ENCODE measurements at regions not wholly inside any gene's neighbourhood (a gene's known extent, or its start where the extent isn't known, plus 50 kb on each side); places are given as distances from the start of the nearest gene placed in this dataset.

- no peak for DNase-seq (ENCODE audit: low read depth in 1 of 2, low spot score in 1 of 2)
- H3K27ac ChIP-seq: no peak overlapping the region
These were observed 531.1 kb upstream of the CDH6 start for GRCh38 chr5:30662373-30662772.

DNA sequence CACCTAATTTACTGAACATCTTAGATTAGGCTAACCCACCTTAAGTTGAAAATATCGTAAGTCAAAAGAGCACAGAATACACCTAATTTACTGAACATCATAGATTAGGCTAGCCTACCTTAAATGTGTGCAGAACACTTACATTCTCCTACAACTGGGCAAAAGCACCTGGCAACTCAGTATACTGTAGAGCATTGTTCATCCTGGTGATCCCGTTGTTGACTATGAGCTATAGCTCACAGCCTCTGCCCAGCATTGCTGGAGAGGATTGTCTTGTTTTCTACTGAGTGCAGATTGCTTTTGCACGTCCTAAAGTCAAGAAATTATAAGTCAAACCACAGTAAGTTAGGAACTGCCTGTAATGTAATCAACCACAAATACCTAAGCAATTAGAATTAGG lies 531.8 kb upstream of the CDH6 start:
- Histone ChIP-seq H3K27me3 (no peaks in the 10 kb centered on the region), H3K9me3 (ENCODE audit: low read depth) (no peaks in the 10 kb centered on the region), H3K4me1 (ENCODE audit: low read depth) (no peaks in the 10 kb centered on the region), H3K36me3 (no peaks in the 10 kb centered on the region), H3K4me3 (no peak overlapping the region), H3K27ac (no peak overlapping the region)
- DNase-seq (ENCODE audit: low read depth in 1 of 2, low spot score in 1 of 2): no peak
- no peak for TF ChIP-seq CTCF (IDR thresholded peaks at IDR 0.05; ENCODE audit: low read depth, low read length)

More at GRCh38 chr5:30662373-30662772, 531.1 kb upstream of the CDH6 start:
- H3K9me3 ChIP-seq (ENCODE audit: low read depth): no peaks in the 10 kb centered on the region
- H3K27me3 ChIP-seq: no peaks in the 10 kb centered on the region
- no peaks in the 10 kb centered on the region for H3K4me1 ChIP-seq (ENCODE audit: low read depth)
- H3K4me3 ChIP-seq: no peak overlapping the region
- TF ChIP-seq CTCF (IDR thresholded peaks at IDR 0.05; ENCODE audit: low read depth, low read length): no peak
- H3K36me3 ChIP-seq: no peaks in the 10 kb centered on the region

- H3K4me1 ChIP-seq (ENCODE audit: low read depth): no peaks in the 10 kb centered on the region
- no peak overlapping the region for H3K4me3 ChIP-seq
- no peak for DNase-seq (ENCODE audit: low read depth in 1 of 2, low spot score in 1 of 2)
- no peaks in the 10 kb centered on the region for H3K27me3 ChIP-seq
- H3K27ac ChIP-seq: no peak overlapping the region
- TF ChIP-seq CTCF (IDR thresholded peaks at IDR 0.05; ENCODE audit: low read depth, low read length): no peak
- no peaks in the 10 kb centered on the region for H3K9me3 ChIP-seq (ENCODE audit: low read depth)
- H3K36me3 ChIP-seq: no peaks in the 10 kb centered on the region
These were observed 534.1 kb upstream of the CDH6 start for GRCh38 chr5:30659417-30659816.

DNA sequence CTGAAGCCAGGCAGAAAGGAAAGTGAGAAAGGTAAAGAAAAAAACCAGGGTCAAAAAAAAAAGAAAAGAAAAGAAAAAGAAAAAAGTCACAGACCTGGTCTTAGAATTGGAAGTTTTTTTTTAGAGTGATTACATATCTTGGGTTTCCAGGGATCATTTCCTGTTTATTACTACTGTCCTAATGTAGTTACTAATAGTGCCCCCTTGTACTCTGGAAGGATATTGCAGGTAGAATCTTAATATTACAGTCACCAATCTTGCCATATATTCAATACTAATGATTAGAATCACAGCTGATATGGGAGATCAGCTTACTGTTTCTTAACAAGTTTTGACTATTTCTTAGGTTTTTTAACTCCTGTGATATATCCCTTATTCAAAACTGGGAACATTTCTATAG lies 543.2 kb upstream of the CDH6 start:
- H3K27ac ChIP-seq: no peak overlapping the region
- no peaks in the 10 kb centered on the region for H3K36me3 ChIP-seq
- H3K9me3 ChIP-seq (ENCODE audit: low read depth): no peaks in the 10 kb centered on the region
- H3K27me3 ChIP-seq: no peaks in the 10 kb centered on the region
- no peak for DNase-seq (ENCODE audit: low read depth in 1 of 2, low spot score in 1 of 2)
- no peak overlapping the region for H3K4me3 ChIP-seq
- H3K4me1 ChIP-seq (ENCODE audit: low read depth): no peaks in the 10 kb centered on the region
- no peak for TF ChIP-seq CTCF (IDR thresholded peaks at IDR 0.05; ENCODE audit: low read depth, low read length)

DNA sequence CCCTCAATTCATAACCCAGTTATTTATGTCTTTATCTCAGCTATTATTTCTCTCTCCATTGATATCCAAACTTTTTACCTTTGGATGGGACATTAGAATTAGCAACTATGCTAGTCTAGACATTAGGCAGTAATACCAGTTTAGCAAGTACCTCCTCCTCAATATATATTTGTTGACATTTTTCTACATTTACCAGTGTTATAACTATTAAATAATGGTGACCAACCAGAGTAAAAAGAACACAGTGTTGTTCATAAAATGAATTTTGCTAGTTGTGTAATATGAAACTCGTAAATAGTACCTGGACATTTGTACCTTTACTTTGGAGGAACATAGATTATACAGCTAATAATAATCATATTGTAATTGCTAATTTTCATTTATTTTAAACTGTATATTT lies 554.6 kb upstream of the CDH6 start:
- Histone ChIP-seq H3K27ac (no peak overlapping the region), H3K4me3 (no peak overlapping the region), H3K9me3 (ENCODE audit: low read depth) (no peaks in the 10 kb centered on the region), H3K27me3 (no peaks in the 10 kb centered on the region), H3K36me3 (no peaks in the 10 kb centered on the region), H3K4me1 (ENCODE audit: low read depth) (no peaks in the 10 kb centered on the region)
- no peak for TF ChIP-seq CTCF (IDR thresholded peaks at IDR 0.05; ENCODE audit: low read depth, low read length)
- no peak for DNase-seq (ENCODE audit: low read depth in 1 of 2, low spot score in 1 of 2)

DNA sequence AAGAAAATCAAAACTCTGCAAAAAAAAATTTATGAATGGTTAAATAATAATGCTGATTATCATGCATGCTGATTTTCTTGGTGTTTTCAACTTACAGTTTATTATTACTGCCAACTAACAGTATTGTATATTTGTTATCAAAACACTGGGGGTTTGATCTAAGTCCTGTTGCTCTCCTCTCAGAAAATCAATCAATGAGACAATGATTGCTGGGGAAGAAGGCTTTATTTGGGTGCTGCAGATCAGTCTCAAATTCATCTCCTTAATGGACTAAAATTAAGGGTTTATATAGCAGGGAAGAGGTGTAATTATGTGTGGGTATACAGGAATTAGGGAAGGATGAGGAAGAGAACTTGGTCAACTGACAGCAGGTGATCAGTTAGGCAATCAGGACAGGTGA lies 565.5 kb upstream of the CDH6 start:
- H3K36me3 ChIP-seq: no peaks in the 10 kb centered on the region
- no peaks in the 10 kb centered on the region for H3K4me1 ChIP-seq (ENCODE audit: low read depth)
- no peak overlapping the region for H3K27ac ChIP-seq
- DNase-seq (ENCODE audit: low read depth in 1 of 2, low spot score in 1 of 2): no peak
- H3K4me3 ChIP-seq: no peak overlapping the region
- TF ChIP-seq CTCF (IDR thresholded peaks at IDR 0.05; ENCODE audit: low read depth, low read length): no peak
- no peaks in the 10 kb centered on the region for H3K9me3 ChIP-seq (ENCODE audit: low read depth)
- H3K27me3 ChIP-seq: no peaks in the 10 kb centered on the region

Measured in cardiac muscle cell (in vitro differentiated cells and primary cell).